HG02840 (cell line): ENCODE measurements at regions not wholly inside any gene's neighbourhood (a gene's known extent, or its start where the extent isn't known, plus 50 kb on each side); places are given as distances from the start of the nearest gene placed in this dataset.

Source experiments
- ATAC-seq: cut with Tn5 transposase; IDR thresholded peaks from one replicate; pipeline ENCODE4 v1.9.1; 2021; ENCODE audit warnings: mild to moderate bottlenecking, moderate library complexity, moderate number of reproducible peaks; ENCODE audit not compliant: unreplicated experiment, low FRiP score

GRCh38 chr10:118501637-118502440 lies 93.6 kb downstream of the PRLHR start:
- ATAC-seq, result no peak

- ATAC-seq, result no peak
Observed at GRCh38 chr10:118501171-118501570, 94.3 kb downstream of the PRLHR start.

- no peak for ATAC-seq
Observed at GRCh38 chr10:118500477-118501104, 94.9 kb downstream of the PRLHR start.

- no peak for ATAC-seq
Observed at GRCh38 chr10:118499186-118499585, 96.3 kb downstream of the PRLHR start.

DNA sequence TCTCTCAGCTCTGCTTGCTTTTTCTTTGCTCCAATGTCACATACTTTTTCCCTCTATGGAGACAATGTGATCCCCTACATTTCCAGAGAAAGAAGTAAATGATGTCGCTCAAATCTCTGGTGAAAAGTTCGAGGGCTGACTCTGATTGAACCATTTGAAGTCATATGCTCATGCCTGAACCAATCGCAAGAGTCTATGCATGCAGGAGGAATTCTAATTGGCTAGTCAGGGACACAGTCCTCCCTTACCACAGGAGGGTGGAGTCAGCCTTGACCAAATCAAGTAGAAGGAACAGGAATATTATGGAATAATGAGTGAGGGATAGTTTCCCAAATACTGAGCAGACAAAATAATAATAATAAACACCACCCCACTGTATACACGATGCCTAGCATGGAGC lies 96.8 kb downstream of the PRLHR start:
- ATAC-seq, result no peak

DNA sequence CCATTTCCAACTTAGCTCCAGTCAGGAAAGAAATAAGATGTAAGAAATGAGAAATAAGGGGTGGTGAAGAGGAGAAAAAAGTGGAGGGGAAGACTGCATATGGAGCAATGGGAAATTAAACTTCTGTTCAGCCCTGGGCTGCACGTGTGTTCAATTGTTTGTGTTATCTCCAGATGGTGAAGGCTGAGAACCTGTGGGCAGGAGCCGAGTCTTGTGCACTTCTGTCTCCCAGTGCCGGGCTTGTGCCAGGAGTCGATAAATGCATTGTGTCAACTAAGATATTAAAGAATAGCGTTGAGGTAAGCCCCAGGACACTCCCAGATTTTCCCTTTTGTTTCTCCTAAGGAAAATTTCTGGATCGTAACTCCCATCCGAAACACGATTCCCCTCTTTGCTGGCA lies 98.2 kb downstream of the PRLHR start:
- ATAC-seq, result no peak

GRCh38 chr10:118496525-118496924 lies 98.9 kb downstream of the PRLHR start:
- ATAC-seq, result no peak

- ATAC-seq, result no peak
Observed at GRCh38 chr10:118495499-118495898, 99.9 kb downstream of the PRLHR start.

DNA sequence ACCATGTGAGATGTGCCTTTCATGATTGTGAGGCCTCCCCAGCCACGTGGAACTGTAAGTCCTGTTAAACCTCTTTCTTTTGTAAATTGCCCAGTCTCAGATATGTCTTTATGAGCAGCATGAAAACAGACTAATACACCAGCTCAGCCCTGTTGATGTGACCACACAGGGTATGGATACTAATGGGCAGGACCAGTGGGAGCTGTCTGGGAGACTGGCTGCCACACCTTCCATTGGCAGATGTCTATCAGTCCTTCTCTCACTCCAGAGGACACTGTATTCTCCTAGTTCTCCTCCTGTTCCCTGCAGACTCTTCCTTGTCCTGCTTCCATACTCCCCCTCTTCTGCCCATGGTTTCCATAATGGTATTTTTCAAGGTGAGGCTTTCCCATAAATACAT lies 104.4 kb downstream of the PRLHR start:
- ATAC-seq, result no peak

- ATAC-seq, result no peak
Observed at GRCh38 chr10:118488710-118489497, 106.5 kb downstream of the PRLHR start.

- ATAC-seq, result no peak
Observed at GRCh38 chr10:118485641-118486040, 109.8 kb downstream of the PRLHR start.

DNA sequence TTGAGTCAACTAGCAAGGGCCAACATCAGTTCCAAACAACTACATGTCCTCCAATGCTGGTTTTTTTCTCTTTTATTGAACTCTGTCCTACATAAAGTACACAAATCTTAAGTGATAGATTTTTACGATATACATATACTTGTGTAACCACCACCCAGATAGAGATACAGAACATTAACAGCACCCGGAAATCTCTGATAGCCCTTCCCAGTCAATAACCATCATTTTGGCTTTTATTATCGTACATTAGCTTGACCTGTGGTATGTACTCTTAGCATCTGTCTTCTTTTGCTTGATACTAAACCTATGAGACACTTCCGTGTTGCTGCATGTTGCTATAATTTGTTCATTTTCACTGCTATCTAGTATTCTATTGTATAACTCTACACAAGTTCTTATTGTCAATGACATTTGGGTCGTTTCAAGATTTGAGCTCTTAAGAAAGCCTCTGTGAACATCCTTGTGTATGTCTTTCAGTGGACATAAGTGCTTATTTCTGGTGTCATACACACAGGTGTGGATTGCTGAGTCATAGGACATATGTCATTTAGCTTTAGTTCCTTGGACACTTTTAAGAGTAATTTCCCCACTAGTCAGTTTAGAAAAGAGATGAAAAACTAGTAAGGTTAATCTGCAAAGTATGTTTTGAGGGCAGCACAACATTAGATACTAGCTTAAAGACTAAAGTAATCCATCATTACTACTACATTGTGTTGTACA lies 111.1 kb downstream of the PRLHR start:
- ATAC-seq, result no peak

DNA sequence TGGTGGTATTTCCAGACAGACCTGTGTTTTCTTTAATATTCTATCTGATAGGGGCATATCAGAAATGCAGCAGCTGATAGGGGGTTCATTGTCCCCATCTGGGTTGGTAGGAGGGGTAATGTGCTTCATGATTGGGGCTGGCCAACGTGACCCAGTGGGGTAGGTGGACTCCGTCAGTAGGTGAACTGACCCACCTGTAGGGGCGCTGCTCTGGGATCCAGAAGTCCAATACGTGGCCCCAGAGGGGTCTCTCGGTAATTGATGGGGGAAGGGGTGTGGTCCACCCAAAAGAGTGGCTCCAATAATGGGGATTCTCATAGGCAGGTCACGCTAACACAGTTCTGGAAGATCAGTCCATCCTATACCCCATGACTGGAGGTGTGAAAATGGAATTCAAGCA lies 112.0 kb downstream of the PRLHR start:
- no peak for ATAC-seq

- no peak for ATAC-seq
Observed at GRCh38 chr10:118482393-118483331, 112.8 kb downstream of the PRLHR start.

DNA sequence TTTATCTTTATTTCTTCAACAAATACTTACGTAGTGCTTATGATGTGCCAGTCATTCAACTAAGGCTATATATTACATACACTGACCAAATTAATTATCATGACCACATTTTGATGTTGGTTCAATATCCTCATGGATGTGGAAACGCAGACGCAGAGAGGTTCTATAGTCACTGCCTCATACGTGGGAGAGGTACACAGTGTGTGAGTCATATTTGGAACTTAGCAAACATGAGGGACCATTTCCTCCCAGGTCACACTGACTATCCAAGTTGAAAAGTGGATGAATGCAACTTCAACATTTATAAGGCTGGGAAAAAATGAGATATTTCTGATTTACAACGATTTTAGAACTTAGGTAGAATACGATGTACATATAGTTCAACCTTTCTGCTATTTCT lies 113.6 kb downstream of the PRLHR start:
- no peak for ATAC-seq

- no peak for ATAC-seq
Observed at GRCh38 chr10:118475214-118475613, 120.2 kb downstream of the PRLHR start.

GRCh38 chr10:118474111-118474510 lies 121.3 kb downstream of the PRLHR start:
- ATAC-seq, result no peak

- no peak for ATAC-seq
Observed at GRCh38 chr10:118473305-118473960, 122.0 kb downstream of the PRLHR start.
